ENCODE measurements at regions not wholly inside any gene's neighbourhood (a gene's known extent, or its start where the extent isn't known, plus 50 kb on each side); places are given as distances from the start of the nearest gene placed in this dataset.
A peak's percentile ranks its signal among the peaks of the same experiment; 100 is the strongest.

- Histone ChIP-seq H3K27ac (ENCODE audit: low read depth, low read length) (no peak overlapping the region), H4K20me1 (replicated peaks in 1 of 2; ENCODE audit: control insufficient read depth in 1 of 2, insufficient read depth in 2 of 2, low read length in 2 of 2) (no peaks in the 10 kb centered on the region), H3K18ac (ENCODE audit: extremely low read depth, low read length) (no peak overlapping the region), H3K36me3 (ENCODE audit: control insufficient read depth in 2 of 4, insufficient read depth in 4 of 4, low read length in 3 of 4) (no peaks in the 10 kb centered on the region), H3K23me2 (ENCODE audit: low read depth, low read length) (no peaks in the 10 kb centered on the region), H2BK20ac (ENCODE audit: low read length) (peak overlapping the region; percentile 98), H3K23ac (ENCODE audit: insufficient read length) (no peak overlapping the region), H2BK120ac (replicated peaks; ENCODE audit: low read depth, low read length) (no peak overlapping the region), H2BK5ac (ENCODE audit: low read depth, low read length) (no peak overlapping the region), H3K9me3 (ENCODE audit: insufficient read depth in 2 of 2, low read depth in 1 of 2, low read length in 1 of 2) (no peaks in the 10 kb centered on the region), H3K9ac (replicated peaks in 1 of 4; ENCODE audit: extremely low read depth in 1 of 4, low read depth in 3 of 4, low read length in 3 of 4) (no peak overlapping the region), H2AK5ac (ENCODE audit: low read depth, low read length) (no peak overlapping the region), H3K56ac (replicated peaks; ENCODE audit: insufficient read length, low read depth, low read length) (no peak overlapping the region), H3K4me2 (ENCODE audit: insufficient read depth in 1 of 2, low read depth in 2 of 2, low read length in 2 of 2) (no peak overlapping the region), H3K14ac (ENCODE audit: insufficient read length) (no peak overlapping the region), H4K8ac (ENCODE audit: extremely low read depth, insufficient read depth, low read length) (no peak overlapping the region), H3K79me2 (ENCODE audit: control insufficient read depth in 1 of 2, insufficient read depth in 2 of 2, low read length in 2 of 2) (no peaks in the 10 kb centered on the region), H3K79me1 (ENCODE audit: low read depth, low read length) (no peaks in the 10 kb centered on the region), H3K4me1 (replicated peaks in 1 of 4; ENCODE audit: control insufficient read depth in 3 of 4, insufficient read depth in 4 of 4, low read length in 3 of 4) (no peaks in the 10 kb centered on the region; a peak in 1 of 7 replicates), H2BK12ac (ENCODE audit: low read depth, low read length) (peak overlapping the region; percentile 92; the same call in 1 of the 2 replicates), H3K4me3 (ENCODE audit: extremely low read depth in 1 of 4, insufficient read depth in 2 of 4, low read depth in 3 of 4, low read length in 4 of 4) (no peak overlapping the region), H2BK15ac (ENCODE audit: low read length) (peak overlapping the region; percentile 84; the same call in 1 of the 2 replicates), H4K5ac (ENCODE audit: insufficient read length, low read depth, low read length) (no peak overlapping the region), H2AFZ (ENCODE audit: low read length) (no peak overlapping the region), H4K91ac (replicated peaks; ENCODE audit: insufficient read length, low read length) (peak overlapping the region; percentile 79), H3K4ac (replicated peaks; ENCODE audit: insufficient read length, low read depth, low read length) (no peak overlapping the region), H3K27me3 (replicated peaks in 1 of 4; ENCODE audit: control insufficient read depth in 3 of 4, extremely low read depth in 1 of 4, insufficient read depth in 3 of 4, low read length in 3 of 4) (peaks cover 0 to 8% (median 0%) of the 10 kb centered on the region in 4 experiments; a peak in 2 of 7 replicates)
- TF ChIP-seq POU5F1 (IDR thresholded peaks at IDR 0.05; ENCODE audit: low read depth, low read length): no peak
- TF ChIP-seq BRCA1 (IDR thresholded peaks at IDR 0.05; ENCODE audit: low read depth, low read length): no peak
- TF ChIP-seq E2F6 (IDR thresholded peaks at IDR 0.05): no peak
- no peak for TF ChIP-seq CHD1 (IDR thresholded peaks at IDR 0.05; ENCODE audit: low read depth, low read length)
- TF ChIP-seq TBP (IDR thresholded peaks at IDR 0.05; ENCODE audit: low read depth, low read length): no peak
- no peak for TF ChIP-seq KDM1A (IDR thresholded peaks at IDR 0.05; ENCODE audit: borderline replicate concordance, low read length)
- no peak for TF ChIP-seq ATF3 (IDR thresholded peaks at IDR 0.05; ENCODE audit: insufficient read depth, low read depth, low read length)
- TF ChIP-seq CTCF (IDR thresholded peaks at IDR 0.05; ENCODE audit: control extremely low read depth in 1 of 3, insufficient read depth in 1 of 3, low read depth in 1 of 3, low read length in 3 of 3): no peak
- TF ChIP-seq EGR1 (IDR thresholded peaks at IDR 0.05; ENCODE audit: borderline replicate concordance, low read depth, low read length): no peak
- TF ChIP-seq YY1 (IDR thresholded peaks at IDR 0.05; ENCODE audit: low read depth, low read length): no peak
- TF ChIP-seq ZNF274 (IDR thresholded peaks at IDR 0.05; ENCODE audit: borderline replicate concordance, extremely low read depth, low read length): no peak
- FAIRE-seq (no peak), DNase-seq (ENCODE audit: low read depth in 1 of 2, low spot score in 2 of 2) (no peak)
- ChIA-PET POLR2A (ENCODE audit: partially characterized antibody) (no interaction called here), CTCF (ENCODE audit: partially characterized antibody) (interaction anchor here (0.6 to 0.9 kb wide), 4 partner anchors 15 to 391 kb away, joined by 3 read pairs; no protein-coding TSS in a partner anchor)
- WGBS, 2 experiments (ENCODE audit: extremely low coverage in 1 of 2, insufficient coverage in 1 of 2, insufficient read length in 1 of 2, insufficient replicate concordance in 2 of 2, low coverage in 1 of 2, low lambda C conversion rate in 2 of 2, missing lambda C conversion rate in 1 of 2): 94% methylated on average over 13 of the region's 13 CpGs; no CpG with 5 or more reads in 1 of the 2 experiments
Observed at GRCh38 chr5:3092664-3093063, 341.2 kb upstream of the IRX2 start.
